Neural crest cell (in vitro differentiated cells): ENCODE measurements at regions not wholly inside any gene's neighbourhood (a gene's known extent, or its start where the extent isn't known, plus 50 kb on each side); places are given as distances from the start of the nearest gene placed in this dataset.

Experiments
- DNase-seq: peaks from one replicate; pipeline ENCODE4 v3.0.0; 2021; ENCODE audit warnings: low read depth, mixed read lengths, low spot score
- H3K27ac Mint-ChIP-seq: one replicate; pipeline ENCODE4 v1.8.0; 2021; ENCODE audit warnings: mild to moderate bottlenecking, mixed read lengths; ENCODE audit not compliant: unreplicated experiment
- H3K27me3 Mint-ChIP-seq: 2 replicates; pipeline ENCODE4 v1.8.0; 2021; ENCODE audit warnings: low read depth, mild to moderate bottlenecking, mixed read lengths
- H3K36me3 Mint-ChIP-seq: 2 replicates; pipeline ENCODE4 v1.8.0; 2021; ENCODE audit warnings: low read depth, mild to moderate bottlenecking, mixed read lengths
- H3K4me1 Mint-ChIP-seq: 2 replicates; pipeline ENCODE4 v1.8.0; 2021; ENCODE audit warnings: mixed read lengths
- H3K4me3 Mint-ChIP-seq: one replicate; pipeline ENCODE4 v1.8.0; 2021; ENCODE audit warnings: mild to moderate bottlenecking, mixed read lengths
- H3K9me3 Mint-ChIP-seq: 2 replicates; pipeline ENCODE4 v1.8.0; 2021; ENCODE audit warnings: mixed read lengths
- TF ChIP-seq, protein P1 (sequence below): fragments of 200-600 bp; sonication (generic); conservative IDR thresholded peaks from 2 replicates; pipeline ENCODE4 v1.5.0; 2021; ENCODE audit warnings: antibody characterized with exemption, mild to moderate bottlenecking

- no peak for DNase-seq
- Mint-ChIP-seq H3K27me3 (no peaks in the 10 kb centered on the region), H3K4me3 (no peak overlapping the region), H3K4me1 (peaks cover 9% of the 10 kb centered on the region), H3K9me3 (no peaks in the 10 kb centered on the region), H3K36me3 (no peaks in the 10 kb centered on the region), H3K27ac (no peak overlapping the region)
- TF ChIP-seq, protein P1, sequence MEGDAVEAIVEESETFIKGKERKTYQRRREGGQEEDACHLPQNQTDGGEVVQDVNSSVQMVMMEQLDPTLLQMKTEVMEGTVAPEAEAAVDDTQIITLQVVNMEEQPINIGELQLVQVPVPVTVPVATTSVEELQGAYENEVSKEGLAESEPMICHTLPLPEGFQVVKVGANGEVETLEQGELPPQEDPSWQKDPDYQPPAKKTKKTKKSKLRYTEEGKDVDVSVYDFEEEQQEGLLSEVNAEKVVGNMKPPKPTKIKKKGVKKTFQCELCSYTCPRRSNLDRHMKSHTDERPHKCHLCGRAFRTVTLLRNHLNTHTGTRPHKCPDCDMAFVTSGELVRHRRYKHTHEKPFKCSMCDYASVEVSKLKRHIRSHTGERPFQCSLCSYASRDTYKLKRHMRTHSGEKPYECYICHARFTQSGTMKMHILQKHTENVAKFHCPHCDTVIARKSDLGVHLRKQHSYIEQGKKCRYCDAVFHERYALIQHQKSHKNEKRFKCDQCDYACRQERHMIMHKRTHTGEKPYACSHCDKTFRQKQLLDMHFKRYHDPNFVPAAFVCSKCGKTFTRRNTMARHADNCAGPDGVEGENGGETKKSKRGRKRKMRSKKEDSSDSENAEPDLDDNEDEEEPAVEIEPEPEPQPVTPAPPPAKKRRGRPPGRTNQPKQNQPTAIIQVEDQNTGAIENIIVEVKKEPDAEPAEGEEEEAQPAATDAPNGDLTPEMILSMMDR: no peak
Observed at GRCh38 chr2:160901613-160902012, 258.6 kb upstream of the TANK start.

- no peak for DNase-seq
- TF ChIP-seq, protein P1: no peak
- no peak overlapping the region for H3K27ac Mint-ChIP-seq
- H3K9me3 Mint-ChIP-seq: no peaks in the 10 kb centered on the region
- no peaks in the 10 kb centered on the region for H3K27me3 Mint-ChIP-seq
- no peak overlapping the region for H3K4me3 Mint-ChIP-seq
- H3K4me1 Mint-ChIP-seq: peaks cover 17% of the 10 kb centered on the region
- no peaks in the 10 kb centered on the region for H3K36me3 Mint-ChIP-seq
Observed at GRCh38 chr2:160905862-160906261, 254.4 kb upstream of the TANK start.

- DNase-seq: no peak
- peaks cover 17% of the 10 kb centered on the region for H3K4me1 Mint-ChIP-seq
Observed at GRCh38 chr2:160906878-160907277, 253.3 kb upstream of the TANK start.

DNA sequence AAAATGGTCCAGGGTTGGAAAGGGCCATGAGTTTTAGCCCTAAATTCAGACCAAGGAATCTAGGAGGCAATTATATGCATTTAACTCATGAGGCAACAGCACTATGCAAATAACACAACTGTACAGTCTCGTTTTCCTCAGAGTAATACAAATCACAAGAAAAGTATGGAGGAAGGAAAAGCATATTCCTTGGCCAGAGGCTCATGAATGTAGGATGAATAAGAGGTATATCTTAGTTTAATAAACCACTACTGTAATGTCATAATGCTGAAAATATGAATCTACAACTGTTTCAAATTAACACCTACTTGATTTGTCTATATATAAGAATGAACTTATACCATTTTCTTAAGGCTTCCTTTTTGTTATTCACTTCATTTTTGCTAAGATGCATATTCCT lies 252.5 kb upstream of the TANK start:
- H3K36me3 Mint-ChIP-seq: no peaks in the 10 kb centered on the region
- TF ChIP-seq, protein P1: no peak
- DNase-seq: no peak
- no peaks in the 10 kb centered on the region for H3K9me3 Mint-ChIP-seq
- H3K27ac Mint-ChIP-seq: no peak overlapping the region
- H3K27me3 Mint-ChIP-seq: no peaks in the 10 kb centered on the region
- H3K4me1 Mint-ChIP-seq: peaks cover 17% of the 10 kb centered on the region
- H3K4me3 Mint-ChIP-seq: no peak overlapping the region

More at GRCh38 chr2:160906878-160907277, 253.3 kb upstream of the TANK start:
- H3K4me3 Mint-ChIP-seq: no peak overlapping the region
- no peaks in the 10 kb centered on the region for H3K9me3 Mint-ChIP-seq
- TF ChIP-seq, protein P1: no peak
- H3K27me3 Mint-ChIP-seq: no peaks in the 10 kb centered on the region
- no peaks in the 10 kb centered on the region for H3K36me3 Mint-ChIP-seq
- no peak overlapping the region for H3K27ac Mint-ChIP-seq

GRCh38 chr2:160908157-160908556 lies 252.1 kb upstream of the TANK start:
- Mint-ChIP-seq H3K4me3 (no peak overlapping the region), H3K9me3 (no peaks in the 10 kb centered on the region), H3K27ac (no peak overlapping the region), H3K36me3 (no peaks in the 10 kb centered on the region), H3K27me3 (no peaks in the 10 kb centered on the region), H3K4me1 (peaks cover 17% of the 10 kb centered on the region)
- no peak for DNase-seq
- TF ChIP-seq, protein P1: no peak

GRCh38 chr2:160909781-160910242 lies 250.4 kb upstream of the TANK start:
- TF ChIP-seq, protein P1: no peak

More at GRCh38 chr2:160909781-160910242, 250.4 kb upstream of the TANK start:
- Mint-ChIP-seq H3K27me3 (no peaks in the 10 kb centered on the region), H3K4me1 (peaks cover 17% of the 10 kb centered on the region), H3K27ac (no peak overlapping the region), H3K4me3 (no peak overlapping the region), H3K36me3 (no peaks in the 10 kb centered on the region), H3K9me3 (no peaks in the 10 kb centered on the region)
- no peak for DNase-seq
